Inflammatory macrophage (primary cell): ENCODE measurements at regions not wholly inside any gene's neighbourhood (a gene's known extent, or its start where the extent isn't known, plus 50 kb on each side); places are given as distances from the start of the nearest gene placed in this dataset.

Source experiments
- DNase-seq, 2 donors: peaks; one replicate each; pipeline ENCODE4 v3.0.0-alpha.2; 2020 to 2022

DNA sequence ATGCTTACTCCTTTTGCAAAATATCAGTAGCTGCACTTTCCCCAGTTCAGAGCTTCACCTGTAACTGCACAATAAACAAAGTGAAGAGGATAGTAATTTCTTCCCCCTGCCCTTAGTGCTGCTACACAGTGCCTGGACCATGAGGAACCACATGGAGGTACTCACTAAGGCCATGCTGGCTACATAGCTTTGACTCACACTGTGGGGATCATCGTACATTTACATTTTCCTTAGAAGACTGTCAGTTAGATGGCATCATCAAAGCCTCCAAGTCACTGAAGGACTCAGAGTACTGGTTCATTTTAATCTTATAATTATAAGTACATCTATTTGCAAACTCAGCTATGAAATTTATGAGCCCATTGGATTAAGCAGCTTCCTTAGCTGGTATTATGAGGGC lies 1416.5 kb upstream of the CELF4 start:
- DNase-seq, result no peak

DNA sequence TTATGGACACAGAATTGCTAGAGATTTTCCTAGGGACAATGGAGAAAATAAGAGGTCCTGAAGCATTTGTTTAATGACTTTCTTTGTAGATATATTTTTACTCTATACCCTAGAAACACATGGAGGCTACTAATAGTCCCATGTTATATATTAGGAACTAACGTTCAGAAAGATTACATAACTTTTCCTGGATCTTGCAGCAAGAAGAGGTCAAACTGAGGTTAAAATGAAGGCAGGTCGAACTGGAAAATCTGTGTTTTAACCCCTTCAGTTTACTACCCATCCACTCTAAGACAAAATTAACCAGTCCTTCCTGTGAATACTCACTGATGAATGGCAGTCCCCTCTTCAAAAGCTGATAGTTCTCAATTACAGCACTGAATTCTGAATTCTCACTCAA lies 1415.8 kb upstream of the CELF4 start:
- DNase-seq, result peak; percentile 12 to 46

DNA sequence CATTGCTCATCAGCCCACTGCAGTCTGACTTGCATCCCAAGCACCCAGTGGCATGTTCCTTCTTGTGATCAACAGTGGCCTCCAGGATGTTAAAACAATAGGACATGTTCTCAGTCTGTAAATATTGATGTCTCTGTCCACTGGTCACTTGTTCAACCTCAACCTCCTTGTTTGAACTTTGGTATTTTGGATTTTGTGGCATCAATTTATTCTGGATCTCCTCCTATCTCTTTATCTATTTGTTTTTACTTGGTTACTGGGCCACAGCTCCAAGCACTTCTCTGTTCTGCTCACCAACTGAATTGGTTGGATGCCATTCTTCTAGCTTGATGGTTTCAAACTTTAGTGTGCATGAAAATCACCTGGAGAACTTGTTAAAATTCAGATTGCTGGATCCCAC lies 1414.8 kb upstream of the CELF4 start:
- DNase-seq, result no peak

DNA sequence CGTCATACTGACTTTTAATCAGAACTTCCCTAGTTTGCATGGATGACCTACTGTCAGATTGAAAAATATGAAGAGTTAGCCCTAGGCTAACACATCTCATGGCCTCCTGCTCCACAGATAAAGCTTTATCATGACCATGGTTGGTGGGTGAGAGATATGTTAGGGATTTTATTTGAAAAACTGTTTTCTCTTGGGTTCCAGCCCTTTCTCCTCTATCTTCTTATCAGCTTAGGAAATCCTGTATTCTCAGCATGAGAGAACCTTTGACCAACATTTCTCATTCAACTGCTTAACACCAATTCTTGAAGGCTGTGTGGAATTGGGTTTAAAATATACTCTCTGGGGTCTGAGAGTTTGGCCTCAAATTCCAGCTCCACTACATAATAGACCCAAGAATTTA lies 1407.0 kb upstream of the CELF4 start:
- no peak for DNase-seq

DNA sequence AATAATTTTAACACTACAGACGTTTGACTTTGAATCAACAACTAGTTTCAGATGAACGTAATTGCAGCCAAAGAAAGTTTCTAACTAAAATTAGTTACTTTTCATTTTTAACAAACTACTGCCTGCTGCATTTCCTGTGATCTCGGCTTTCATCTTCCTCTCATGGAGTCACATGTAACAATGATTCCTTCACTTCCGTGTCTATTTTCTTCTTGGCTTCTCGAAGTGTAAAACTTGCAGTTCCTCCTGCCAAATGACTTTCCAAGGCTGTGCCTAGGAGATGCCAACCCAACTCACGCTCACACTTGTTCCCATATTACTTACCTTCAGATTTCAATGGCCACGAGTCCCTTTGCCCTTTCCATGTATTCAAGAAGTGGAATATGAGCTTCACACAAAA lies 1406.3 kb upstream of the CELF4 start:
- no peak for DNase-seq

DNA sequence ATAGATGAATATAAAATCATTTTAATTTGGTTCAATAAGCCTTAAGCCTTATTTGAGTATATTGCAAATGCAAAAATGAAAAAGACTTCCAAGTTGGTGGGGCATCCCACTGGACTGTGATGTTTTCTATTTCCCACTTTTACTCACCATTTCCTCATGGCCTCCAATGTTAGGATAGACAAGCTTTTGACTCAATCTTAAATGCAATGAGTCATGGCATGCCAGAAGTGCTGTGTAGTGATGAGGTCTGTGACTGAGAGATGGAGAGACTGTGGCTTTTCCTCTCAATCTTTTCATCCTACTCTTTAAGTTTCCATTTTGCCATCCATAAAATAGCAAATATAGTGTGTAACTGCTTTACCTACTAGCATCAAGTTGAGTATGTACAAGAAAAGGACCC lies 1401.2 kb upstream of the CELF4 start:
- no peak for DNase-seq

DNA sequence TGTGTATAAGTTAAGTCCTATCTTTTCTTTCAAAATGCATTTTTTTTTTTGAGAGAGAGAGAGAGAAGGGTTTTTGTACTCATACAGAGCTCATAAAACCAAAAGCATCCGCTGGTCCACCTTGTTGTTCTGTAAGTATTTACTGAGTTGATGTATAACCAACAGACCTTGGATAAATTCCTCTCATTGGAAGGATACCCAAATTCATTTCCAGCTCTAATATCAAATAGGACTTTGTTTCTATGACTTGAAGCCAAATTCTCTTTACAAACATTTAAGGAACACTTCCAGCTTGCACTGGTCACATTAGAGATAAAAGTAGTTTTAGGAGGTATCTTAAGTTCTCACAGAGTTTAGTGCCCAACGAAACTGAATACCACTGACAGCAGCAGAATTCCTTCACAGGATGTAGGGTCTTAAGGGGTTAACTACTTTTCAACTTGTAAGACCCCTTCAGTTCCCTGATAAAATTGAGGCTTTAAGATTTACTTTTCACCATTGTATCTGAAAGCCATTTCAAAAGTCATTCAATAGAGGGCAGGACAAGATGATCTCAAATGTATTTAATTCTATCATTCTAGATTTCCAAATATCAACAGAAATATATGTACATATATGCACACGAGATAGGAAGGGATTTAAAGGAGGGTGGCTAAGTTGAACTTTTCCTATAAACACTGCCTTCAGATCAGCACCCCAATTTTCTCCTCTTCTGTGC lies 1398.5 kb upstream of the CELF4 start:
- DNase-seq, result no peak

DNA sequence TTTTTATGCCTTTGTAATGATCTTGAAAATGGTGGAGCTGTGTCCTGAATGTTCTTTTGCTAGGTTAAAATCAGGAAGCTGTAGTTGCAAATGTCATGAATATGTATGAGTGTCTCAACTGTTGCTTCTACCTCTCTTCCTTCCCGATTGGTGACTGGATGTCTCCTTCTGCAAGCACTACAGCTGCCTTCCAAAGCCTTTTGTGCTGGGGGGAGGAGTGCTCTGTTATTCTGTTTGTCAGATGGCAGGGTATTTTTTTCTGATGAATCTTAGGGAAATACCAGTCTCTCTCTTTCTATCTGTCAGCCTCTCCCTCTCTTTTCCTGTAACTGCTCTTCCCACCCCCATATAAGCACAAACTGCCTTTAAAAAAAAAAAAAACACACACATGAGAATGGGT lies 1396.3 kb upstream of the CELF4 start:
- DNase-seq, result no peak

DNA sequence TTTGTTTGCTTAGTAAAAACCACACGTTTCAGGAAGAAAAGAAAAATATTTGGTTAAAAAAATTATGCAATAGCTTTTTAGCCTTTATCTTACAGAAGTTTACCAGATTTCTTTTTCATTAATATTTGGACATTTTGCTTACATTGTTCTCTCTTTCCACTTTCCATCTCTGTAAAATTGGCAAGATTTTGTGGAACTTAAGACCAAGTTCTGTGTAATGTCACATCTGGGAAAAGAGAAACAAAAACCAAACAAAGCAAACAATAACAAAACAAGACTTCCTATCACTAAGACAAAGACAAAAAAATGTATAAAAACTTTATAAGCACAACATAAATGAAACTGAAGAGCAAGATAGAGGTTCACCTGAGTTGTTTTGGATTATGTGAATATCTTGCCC lies 1392.1 kb upstream of the CELF4 start:
- DNase-seq, result no peak

DNA sequence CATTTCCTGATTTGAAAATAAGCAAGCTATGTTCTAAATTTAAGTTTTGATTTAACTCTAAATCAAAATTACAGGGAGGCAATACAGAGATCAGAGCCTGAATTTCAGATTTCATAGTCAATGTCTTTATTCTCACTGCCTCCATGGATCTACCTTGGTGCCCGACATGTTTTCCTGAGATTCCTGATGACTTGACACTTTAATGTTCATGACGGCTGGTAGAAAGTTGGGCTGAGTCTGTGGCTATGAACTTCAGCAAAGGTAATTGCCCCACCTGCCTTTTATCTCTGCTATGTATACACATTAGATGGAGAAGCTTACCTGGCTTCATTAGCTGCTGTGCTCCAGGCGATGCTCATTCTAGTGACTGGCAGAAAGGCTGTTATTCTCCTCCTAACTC lies 1390.5 kb upstream of the CELF4 start:
- no peak for DNase-seq

DNA sequence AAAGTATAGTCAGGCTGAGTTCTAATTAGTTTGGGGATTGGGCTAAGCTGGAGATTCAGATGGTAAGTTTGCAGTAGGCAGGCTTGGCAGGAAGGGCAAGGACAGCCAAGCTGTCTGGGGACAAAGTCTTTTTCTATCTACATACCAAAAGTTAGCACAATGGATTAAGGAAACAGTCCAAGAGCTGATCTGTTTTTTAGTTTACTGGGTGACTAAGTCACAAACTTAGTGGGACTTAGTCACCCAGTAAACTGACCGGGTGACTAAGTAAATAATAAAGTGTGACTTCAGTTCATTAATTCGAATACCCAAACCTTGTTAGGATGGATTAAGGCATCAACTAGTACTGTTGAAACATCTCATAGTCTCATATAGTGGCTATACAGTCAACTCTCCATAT lies 1386.0 kb upstream of the CELF4 start:
- no peak for DNase-seq

DNA sequence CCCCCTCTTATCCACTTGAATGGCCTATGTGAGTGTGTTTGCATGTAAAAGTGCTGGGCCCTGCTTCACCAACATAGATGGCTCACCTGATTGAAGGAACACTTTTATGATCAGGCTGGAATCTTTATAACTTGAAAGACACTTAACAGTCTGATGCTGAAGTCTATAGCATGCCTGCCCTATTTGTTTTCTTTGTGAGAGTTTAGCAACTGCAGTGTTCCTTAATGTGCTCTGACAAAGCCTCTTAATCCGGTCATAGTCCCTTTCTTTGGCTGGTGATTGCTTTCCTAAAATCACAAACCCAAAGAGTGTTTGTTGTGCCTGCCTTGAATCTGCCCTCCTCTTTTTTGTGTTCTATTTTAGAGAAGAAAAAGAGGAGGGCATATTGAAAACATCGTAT lies 1382.8 kb upstream of the CELF4 start:
- no peak for DNase-seq

DNA sequence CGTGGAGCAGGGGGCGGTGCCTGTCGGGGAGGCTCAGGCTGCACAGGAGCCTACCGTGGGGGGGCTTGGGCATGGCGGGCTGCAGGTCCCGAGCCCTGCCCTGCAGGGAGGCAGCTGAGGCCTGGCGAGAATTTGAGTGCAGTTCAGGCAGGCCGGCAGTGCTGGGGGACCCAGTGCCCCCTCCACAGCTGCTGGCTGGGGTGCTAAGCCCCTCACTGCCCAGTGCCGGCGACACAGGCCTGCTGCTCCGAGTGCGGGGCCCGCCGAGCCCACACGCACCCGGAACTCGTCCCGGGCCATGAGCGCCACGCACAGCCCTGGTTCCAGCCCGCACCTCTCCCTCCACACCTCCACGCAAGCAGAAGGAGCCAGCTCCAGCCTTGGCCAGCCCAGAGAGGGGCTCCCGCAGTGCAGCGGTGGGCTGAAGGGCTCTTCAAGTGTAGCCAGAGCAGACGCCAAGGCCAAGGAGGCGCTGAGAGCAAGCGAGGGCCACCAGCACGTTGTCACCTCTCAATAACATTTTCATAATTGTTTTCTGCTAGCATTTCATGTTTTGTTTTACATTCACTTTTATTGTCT lies 1378.9 kb upstream of the CELF4 start:
- DNase-seq, result no peak

DNA sequence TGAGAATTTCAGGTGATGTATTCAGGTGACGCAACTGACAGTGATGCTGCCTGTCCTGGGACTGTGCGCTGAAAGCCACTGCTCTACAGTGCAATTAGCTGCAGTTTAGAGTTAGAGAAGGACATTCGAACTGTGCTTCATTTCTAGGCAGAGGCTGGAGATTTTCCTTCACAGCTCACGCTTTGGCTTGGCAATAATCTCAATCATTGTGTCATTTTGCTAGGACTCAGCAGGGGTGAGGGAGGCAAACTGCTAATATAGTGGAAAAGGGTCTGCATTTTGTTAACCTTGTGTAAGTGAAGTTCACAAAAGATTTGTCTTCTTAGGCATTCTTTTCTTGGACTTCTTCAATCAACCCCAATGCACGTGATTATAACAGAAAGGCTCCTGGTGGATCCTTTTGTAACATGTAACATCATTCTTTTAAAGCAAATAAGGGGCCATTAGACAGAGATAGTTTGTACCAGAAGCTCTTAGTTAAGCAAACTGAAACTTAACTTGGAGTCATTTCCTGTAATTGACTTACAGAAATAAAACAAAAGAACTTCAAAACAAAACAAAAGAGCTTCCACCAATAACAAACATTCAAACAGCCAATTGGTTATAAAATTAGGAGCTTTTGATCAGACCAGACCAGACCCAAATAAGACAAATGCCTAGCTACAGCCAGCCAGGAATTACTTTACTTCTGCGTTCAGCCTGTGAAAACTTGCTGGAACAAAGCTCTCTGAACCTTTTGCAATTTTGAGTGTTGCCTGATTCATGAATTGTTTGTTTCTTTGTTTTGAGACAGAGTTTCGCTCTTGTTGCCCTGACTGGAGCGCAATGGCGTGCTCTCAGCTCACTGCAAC lies 1376.3 kb upstream of the CELF4 start:
- no peak for DNase-seq

DNA sequence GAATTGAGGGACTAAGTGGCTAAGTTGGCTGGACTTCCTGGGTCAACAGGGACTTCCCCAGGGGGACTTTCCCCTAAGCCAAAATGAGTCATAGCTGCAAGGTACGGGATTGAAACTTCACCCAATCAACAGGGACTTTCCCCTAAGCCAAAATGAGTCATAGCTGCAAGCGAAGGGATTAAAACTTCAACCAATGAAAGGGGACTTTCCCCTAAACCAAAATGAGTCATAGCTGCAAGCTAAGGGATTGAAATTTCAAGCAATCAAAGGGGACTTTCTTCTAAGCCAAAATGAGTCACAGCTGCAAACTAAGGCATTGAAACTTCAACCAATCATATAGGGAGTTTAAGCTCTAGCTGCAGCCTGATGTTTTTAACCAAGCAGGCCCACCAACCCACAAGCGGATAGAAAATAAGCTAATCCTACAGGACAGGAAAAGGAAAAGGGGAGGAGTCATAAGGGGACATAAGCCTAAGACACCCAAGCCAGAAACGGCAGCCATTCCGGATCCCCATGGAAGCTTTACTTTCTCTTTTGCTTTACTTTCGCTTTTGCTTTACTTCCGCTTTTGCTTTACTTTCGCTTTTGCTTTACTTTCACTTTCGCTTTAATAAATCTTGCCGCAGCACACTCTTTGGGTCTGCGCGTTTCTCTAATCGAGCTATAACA lies 1375.4 kb upstream of the CELF4 start:
- DNase-seq, result peak; percentile 82 to 92

DNA sequence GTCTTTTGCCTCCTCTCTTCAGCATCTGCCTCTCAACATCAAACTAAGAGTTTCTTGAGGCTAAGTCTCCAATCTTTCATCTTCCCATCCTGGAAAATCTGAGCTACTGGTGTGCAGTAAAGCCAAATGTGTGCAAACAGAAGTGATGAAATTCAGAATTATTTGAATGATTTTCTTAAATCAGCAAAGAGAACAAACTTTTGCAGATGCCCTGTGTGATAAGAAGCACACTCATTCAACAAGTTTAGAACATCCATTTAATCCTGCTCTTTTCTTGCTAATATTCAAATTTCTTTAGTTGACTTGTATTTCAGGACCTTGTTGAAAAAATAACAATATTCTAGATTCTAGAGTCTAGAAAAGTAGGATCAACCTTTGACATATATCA lies 1374.9 kb upstream of the CELF4 start:
- no peak for DNase-seq

DNA sequence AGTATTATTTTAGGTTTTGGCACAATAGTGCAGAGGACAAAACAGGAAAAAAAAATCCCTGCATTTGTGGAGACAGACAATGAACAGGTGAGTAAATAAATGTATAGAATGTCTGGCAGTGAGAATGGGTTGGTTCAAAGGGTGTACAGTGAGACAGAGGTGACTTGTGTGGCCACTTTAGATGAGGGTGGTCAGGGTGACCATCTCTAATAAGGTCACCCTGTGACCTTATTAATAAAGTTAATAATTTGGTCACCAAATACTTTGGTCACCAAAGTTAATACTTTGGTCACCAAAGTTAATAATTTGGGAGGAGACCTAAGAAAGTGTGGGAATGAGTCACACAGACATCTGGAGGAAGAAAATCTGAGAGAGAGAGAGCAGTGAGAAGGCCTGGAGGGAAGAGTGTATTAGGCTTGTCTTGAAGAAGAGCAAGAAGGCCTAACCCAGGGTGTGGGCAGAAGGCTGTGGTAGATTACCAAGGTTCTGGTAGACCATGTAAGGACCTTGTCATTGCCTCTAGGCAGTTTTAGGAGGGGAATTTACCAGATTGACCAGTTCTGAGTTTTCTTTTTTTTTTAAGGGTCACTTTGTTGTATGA lies 1368.4 kb upstream of the CELF4 start:
- no peak for DNase-seq

DNA sequence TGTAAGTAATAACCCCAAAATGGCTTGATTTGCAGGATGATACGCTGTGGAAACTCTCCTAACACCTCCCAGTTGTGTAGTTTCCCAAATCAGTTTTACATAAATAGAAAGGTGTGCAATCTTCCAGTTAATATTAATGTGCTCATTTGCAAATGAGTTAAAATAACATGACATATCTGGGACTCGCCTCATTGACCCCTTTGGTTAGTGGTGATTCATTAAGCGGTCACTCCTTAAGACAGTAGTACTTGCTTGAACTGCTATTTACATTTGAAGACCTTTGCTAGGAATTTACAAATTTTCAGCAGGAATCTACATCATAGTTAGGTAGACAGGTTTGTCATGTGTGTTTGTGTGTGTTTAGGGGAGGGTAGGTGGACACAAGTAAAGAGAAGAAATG lies 1367.7 kb upstream of the CELF4 start:
- DNase-seq, result no peak

DNA sequence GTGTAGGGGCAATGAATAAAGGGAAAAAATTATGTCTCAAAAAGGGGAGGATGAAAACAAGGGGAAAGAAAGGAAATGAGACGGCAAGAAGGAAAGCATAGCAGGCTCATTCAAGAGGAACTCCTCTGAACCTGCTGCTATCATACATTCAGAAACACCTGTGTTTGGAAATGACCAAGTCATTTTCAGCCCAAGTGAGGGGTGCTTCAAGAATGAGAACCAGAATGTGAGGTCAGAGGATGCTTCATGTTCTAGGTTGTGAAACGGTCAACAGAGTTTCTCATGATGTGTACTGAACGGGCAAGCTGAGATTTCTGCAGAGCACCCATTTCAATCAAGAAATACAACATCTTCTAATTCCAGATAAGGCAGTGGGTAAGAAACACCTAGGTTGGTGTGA lies 1367.2 kb upstream of the CELF4 start:
- DNase-seq, result no peak

DNA sequence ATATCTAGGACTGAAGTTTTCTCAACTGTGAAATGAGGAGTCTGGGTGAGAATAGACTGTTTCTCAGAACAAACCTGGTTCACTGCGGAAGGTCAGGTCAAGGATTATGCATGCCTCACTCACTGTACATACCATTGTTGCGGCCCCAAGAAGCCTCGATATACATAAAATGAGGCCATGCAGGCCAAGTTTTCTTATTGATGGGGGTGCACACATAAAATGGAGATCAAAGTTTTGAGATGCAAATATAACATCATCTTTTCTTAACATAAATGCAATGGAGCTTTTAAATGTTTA lies 1366.1 kb upstream of the CELF4 start:
- no peak for DNase-seq

DNA sequence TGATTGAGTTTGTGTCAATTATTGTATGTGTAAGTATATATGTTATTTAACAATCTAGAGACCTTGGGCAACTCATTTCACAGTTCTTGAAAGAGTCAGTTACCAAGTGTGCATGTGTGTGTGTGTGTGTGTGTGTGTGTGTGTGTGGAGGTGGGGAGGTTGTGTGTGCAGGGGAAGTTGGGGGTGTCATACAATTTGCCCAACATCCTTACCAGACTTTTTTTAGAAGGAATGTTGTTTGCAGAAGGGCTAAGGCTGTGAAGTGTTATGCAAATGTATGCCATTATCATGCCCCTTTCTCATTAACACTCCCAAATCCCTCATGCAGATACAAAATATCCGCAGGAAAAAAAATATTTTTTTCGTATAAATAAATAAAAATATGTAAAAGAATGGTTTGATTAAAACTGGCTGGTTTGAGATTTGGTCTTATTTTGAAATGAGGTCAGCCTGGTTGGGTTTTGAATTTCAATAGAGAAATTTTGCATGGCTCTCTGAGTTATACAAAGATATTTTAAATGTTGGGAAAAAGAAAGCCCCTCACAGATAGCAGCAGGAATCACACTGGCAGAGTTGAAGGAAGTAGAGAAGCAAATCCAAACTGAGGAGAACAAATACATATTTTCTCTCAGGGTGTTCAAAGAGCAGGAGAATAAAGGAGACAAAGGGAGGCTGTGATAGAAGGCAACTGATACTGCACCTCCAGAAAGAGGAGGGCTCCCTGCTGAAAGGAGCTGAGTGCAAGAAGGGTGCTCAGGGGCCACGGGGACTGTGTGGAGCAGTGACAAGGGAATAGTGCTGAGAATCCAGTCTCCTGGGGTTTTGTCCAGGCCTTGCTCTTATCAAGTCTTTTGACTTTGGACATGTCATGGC lies 1365.5 kb upstream of the CELF4 start:
- no peak for DNase-seq

DNA sequence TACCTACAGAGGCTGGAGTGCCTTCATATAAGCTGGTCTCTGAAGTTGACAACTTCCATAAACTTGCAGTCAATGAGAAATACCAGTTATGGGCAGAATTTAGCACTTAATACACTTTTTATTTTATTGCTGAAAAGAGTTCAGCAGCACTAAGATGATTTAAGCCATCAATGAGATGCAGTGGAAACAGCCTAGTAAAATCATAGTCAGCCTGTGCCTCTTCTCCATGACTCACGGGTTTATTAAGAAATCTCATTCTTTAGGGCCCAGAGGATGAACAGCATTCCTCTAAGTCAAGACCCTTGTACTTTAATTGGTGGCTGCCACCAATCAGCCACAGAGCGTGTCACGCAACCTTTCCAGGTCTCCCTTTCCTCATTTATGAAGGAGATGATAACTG lies 1357.9 kb upstream of the CELF4 start:
- no peak for DNase-seq
